ENCODE measurements at regions not wholly inside any gene's neighbourhood (a gene's known extent, or its start where the extent isn't known, plus 50 kb on each side); places are given as distances from the start of the nearest gene placed in this dataset.
"Not testable (repeated sequence)": the region's sequence is repeated elsewhere in the genome, so short reads cannot be mapped to it uniquely, and the experiment has no call there.

GRCh38 chr14:36411951-36412350, 91.5 kb upstream of the MBIP start:
- DNase-seq (ENCODE audit: low spot score): not testable (repeated sequence)

- no peak for DNase-seq (ENCODE audit: low spot score)
Observed at GRCh38 chr14:36408388-36408787, 88.0 kb upstream of the MBIP start.

GRCh38 chr14:36405589-36406274, 85.3 kb upstream of the MBIP start:
- no peak for DNase-seq (ENCODE audit: low spot score)

- DNase-seq (ENCODE audit: low spot score): no peak
Observed at GRCh38 chr14:36402867-36403266, 82.4 kb upstream of the MBIP start.

GRCh38 chr14:36398463-36399291, 78.2 kb upstream of the MBIP start:
- DNase-seq (ENCODE audit: low spot score): no peak

- DNase-seq (ENCODE audit: low spot score): no peak
Observed at GRCh38 chr14:36397357-36397756, 76.9 kb upstream of the MBIP start.

- DNase-seq (ENCODE audit: low spot score): no peak
Observed at GRCh38 chr14:36396798-36397197, 76.4 kb upstream of the MBIP start.

GRCh38 chr14:36394593-36394992, 74.2 kb upstream of the MBIP start:
- no peak for DNase-seq (ENCODE audit: low spot score)

- no peak for DNase-seq (ENCODE audit: low spot score)
Observed at GRCh38 chr14:36390718-36391117, 70.3 kb upstream of the MBIP start.

- no peak for DNase-seq (ENCODE audit: low spot score)
Observed at GRCh38 chr14:36383767-36384431, 63.5 kb upstream of the MBIP start.

- DNase-seq (ENCODE audit: low spot score): peak; percentile 85
Observed at GRCh38 chr14:36373982-36374673, 53.7 kb upstream of the MBIP start.
